H1 (cell line): ENCODE measurements at regions not wholly inside any gene's neighbourhood (a gene's known extent, or its start where the extent isn't known, plus 50 kb on each side); places are given as distances from the start of the nearest gene placed in this dataset.

Experiments used
- CTCF ChIA-PET: fragments of 300-600 bp; sonication (Branson Sonifier 250); formaldehyde crosslinking; loops from one replicate; lab custom pipeline; 2021; ENCODE audit not compliant: partially characterized antibody; lab: Charles Lee
- POLR2A ChIA-PET: fragments of 300-600 bp; sonication (Branson Sonifier 250); formaldehyde crosslinking; loops from one replicate; lab custom pipeline; 2021; ENCODE audit warnings: inconsistent platforms; ENCODE audit not compliant: partially characterized antibody; lab: Charles Lee
- DNase-seq, 2 experiments: peaks; one replicate each; pipeline versions ENCODE4 v3.0.0 to v3.0.0-alpha.2; 2010 to 2022; ENCODE audit warnings: low spot score in 2 of 2, low read depth in 1 of 2, mixed read lengths in 1 of 2
- FAIRE-seq: peaks from 2 replicates; lab custom pipeline; 2011; peaks lifted over from hg19 to GRCh38; lab: Jason Lieb, UNC
- H2AFZ ChIP-seq: 2 replicates; pipeline ENCODE4 v1.8.1; 2012; ENCODE audit warnings: low read length, inconsistent platforms
- H2AK5ac ChIP-seq: 2 replicates; pipeline ENCODE4 v1.6.1; 2013; ENCODE audit warnings: low read depth, low read length
- H2BK120ac ChIP-seq: replicated peaks from 2 replicates; pipeline ENCODE3; 2013; ENCODE audit warnings: low read depth, low read length, inconsistent platforms
- H2BK12ac ChIP-seq: 2 replicates; pipeline ENCODE4 v1.6.1; 2013; ENCODE audit warnings: low read depth, low read length
- H2BK15ac ChIP-seq: 2 replicates; pipeline ENCODE4 v1.6.1; 2013; ENCODE audit warnings: low read length
- H2BK20ac ChIP-seq: 2 replicates; pipeline ENCODE4 v1.6.1; 2013; ENCODE audit warnings: low read length
- H2BK5ac ChIP-seq: 2 replicates; pipeline ENCODE4 v1.6.1; 2013; ENCODE audit warnings: low read depth, low read length
- H3K14ac ChIP-seq: 2 replicates; pipeline ENCODE4 v1.6.1; 2013; ENCODE audit warnings: inconsistent platforms; ENCODE audit not compliant: insufficient read length
- H3K18ac ChIP-seq: 2 replicates; pipeline ENCODE4 v1.6.1; 2013; ENCODE audit warnings: low read length; ENCODE audit errors: extremely low read depth
- H3K23ac ChIP-seq: 2 replicates; pipeline ENCODE4 v1.6.1; 2013; ENCODE audit warnings: inconsistent platforms; ENCODE audit not compliant: insufficient read length
- H3K23me2 ChIP-seq: 2 replicates; pipeline ENCODE4 v1.6.1; 2013; ENCODE audit warnings: low read depth, low read length
- H3K27ac ChIP-seq: 2 replicates; pipeline ENCODE4 v1.6.1; 2011; ENCODE audit warnings: low read depth, low read length, inconsistent platforms
- H3K27me3 ChIP-seq, 4 experiments: replicated peaks in 1 of 4; 1 replicate in 1 of 4; 2 replicates in 3 of 4; pipeline versions ENCODE4 v1.6.1 to v1.8.1; 2011 to 2013; ENCODE audit warnings: low read length in 3 of 4, mild to moderate bottlenecking in 3 of 4, inconsistent platforms in 2 of 4, mixed read lengths in 2 of 4, moderate library complexity in 1 of 4; ENCODE audit not compliant: control insufficient read depth in 3 of 4, insufficient read depth in 3 of 4; ENCODE audit errors: extremely low read depth in 1 of 4
- H3K36me3 ChIP-seq, 4 experiments: 2 replicates each; pipeline versions ENCODE4 v1.6.1 to v1.8.1; 2011 to 2013; ENCODE audit warnings: mild to moderate bottlenecking in 4 of 4, low read length in 3 of 4, moderate library complexity in 2 of 4, control low read depth in 1 of 4, inconsistent platforms in 1 of 4; ENCODE audit not compliant: insufficient read depth in 4 of 4, control insufficient read depth in 2 of 4
- H3K4ac ChIP-seq: replicated peaks from 2 replicates; pipeline ENCODE3; 2013; ENCODE audit warnings: low read length, low read depth, mixed read lengths, inconsistent platforms; ENCODE audit not compliant: insufficient read length
- H3K4me1 ChIP-seq, 4 experiments: replicated peaks in 1 of 4; 1 replicate in 1 of 4; 2 replicates in 3 of 4; pipeline versions ENCODE4 v1.6.1 to v1.8.1; 2011 to 2013; ENCODE audit warnings: low read length in 3 of 4, inconsistent platforms in 2 of 4, mixed read lengths in 1 of 4; ENCODE audit not compliant: insufficient read depth in 4 of 4, control insufficient read depth in 3 of 4
- H3K4me2 ChIP-seq, 2 experiments: 2 replicates each; pipeline versions ENCODE4 v1.6.1 to v1.8.1; 2011 to 2013; ENCODE audit warnings: low read depth in 2 of 2, low read length in 2 of 2, control low read depth in 1 of 2, inconsistent platforms in 1 of 2, mild to moderate bottlenecking in 1 of 2; ENCODE audit not compliant: insufficient read depth in 1 of 2
- H3K4me3 ChIP-seq, 4 experiments: fragments of 200-600, 300-600 bp in 1 of 4; sonication (generic), shearing (Covaris generic), sonication (Bioruptor Twin) in 1 of 4; 2 replicates each; pipeline versions ENCODE4 v1.5.1 to v1.8.1; 2011 to 2016; ENCODE audit warnings: low read length in 4 of 4, low read depth in 3 of 4, control low read depth in 2 of 4, inconsistent platforms in 2 of 4, mild to moderate bottlenecking in 2 of 4, mixed read lengths in 1 of 4, moderate library complexity in 1 of 4; ENCODE audit not compliant: insufficient read depth in 2 of 4; ENCODE audit errors: extremely low read depth in 1 of 4
- H3K56ac ChIP-seq: replicated peaks from 2 replicates; pipeline ENCODE3; 2013; ENCODE audit warnings: low read depth, mild to moderate bottlenecking, mixed read lengths, low read length, inconsistent platforms; ENCODE audit not compliant: insufficient read length
- H3K79me1 ChIP-seq: 2 replicates; pipeline ENCODE4 v1.6.1; 2013; ENCODE audit warnings: low read depth, low read length, control low read depth
- H3K79me2 ChIP-seq, 2 experiments: 2 replicates each; pipeline versions ENCODE4 v1.6.1 to v1.8.1; 2012 to 2013; ENCODE audit warnings: low read length in 2 of 2, mild to moderate bottlenecking in 2 of 2, inconsistent platforms in 1 of 2; ENCODE audit not compliant: insufficient read depth in 2 of 2, control insufficient read depth in 1 of 2
- H3K9ac ChIP-seq, 4 experiments: replicated peaks in 1 of 4; 1 replicate in 1 of 4; 2 replicates in 3 of 4; pipeline versions ENCODE4 v1.6.1 to v1.8.1; 2011 to 2013; ENCODE audit warnings: low read depth in 3 of 4, low read length in 3 of 4, control low read depth in 2 of 4, mild to moderate bottlenecking in 2 of 4, moderate library complexity in 2 of 4, inconsistent platforms in 1 of 4; ENCODE audit errors: extremely low read depth in 1 of 4
- H3K9me3 ChIP-seq, 2 experiments: 2 replicates each; pipeline versions ENCODE4 v1.6.1 to v1.8.1; 2012 to 2013; ENCODE audit warnings: mild to moderate bottlenecking in 2 of 2, moderate library complexity in 2 of 2, control low read depth in 1 of 2, inconsistent platforms in 1 of 2, low read depth in 1 of 2, low read length in 1 of 2, mixed read lengths in 1 of 2; ENCODE audit not compliant: insufficient read depth in 2 of 2
- H4K20me1 ChIP-seq, 2 experiments: replicated peaks in 1 of 2; 2 replicates each; pipeline versions ENCODE3 to v1.8.1; 2011 to 2013; ENCODE audit warnings: inconsistent platforms in 2 of 2, low read length in 2 of 2, mild to moderate bottlenecking in 1 of 2; ENCODE audit not compliant: insufficient read depth in 2 of 2, control insufficient read depth in 1 of 2
- H4K5ac ChIP-seq: 2 replicates; pipeline ENCODE4 v1.6.1; 2013; ENCODE audit warnings: low read length, low read depth, mixed read lengths, inconsistent platforms; ENCODE audit not compliant: insufficient read length
- H4K8ac ChIP-seq: 2 replicates; pipeline ENCODE4 v1.8.0; 2013; ENCODE audit warnings: mild to moderate bottlenecking, moderate library complexity, low read length, inconsistent platforms; ENCODE audit not compliant: insufficient read depth; ENCODE audit errors: extremely low read depth
- H4K91ac ChIP-seq: replicated peaks from 2 replicates; pipeline ENCODE3; 2013; ENCODE audit warnings: low read length, mixed read lengths, inconsistent platforms; ENCODE audit not compliant: insufficient read length
- ASH2L ChIP-seq: fragments of 200-600, 300-600 bp; sonication (generic); IDR thresholded peaks from one replicate; pipeline ENCODE4 v1.7.1; 2017; ENCODE audit warnings: low read length
- BACH1 ChIP-seq: IDR thresholded peaks from 2 replicates; pipeline ENCODE4 v1.6.1; 2012; ENCODE audit warnings: low read length, improper control_type of control experiment
- CBX5 ChIP-seq: fragments of 300-800, 300-1000 bp; sonication (generic); IDR thresholded peaks from 2 replicates; pipeline ENCODE4 v1.7.1; 2016; ENCODE audit warnings: antibody characterized with exemption, low read length, low read depth
- EZH2 ChIP-seq: fragments of 200-600 bp; sonication (generic); IDR thresholded peaks from 2 replicates; pipeline ENCODE4 v1.7.1; 2012; ENCODE audit warnings: low read depth, mild to moderate bottlenecking, moderate library complexity, low read length, inconsistent platforms; ENCODE audit not compliant: severe bottlenecking
- HDAC6 ChIP-seq: IDR thresholded peaks from one replicate; pipeline ENCODE4 v1.7.1; 2012; ENCODE audit warnings: low read depth, mild to moderate bottlenecking, inconsistent platforms, low read length, moderate library complexity
- NANOG ChIP-seq: IDR thresholded peaks from 2 replicates; pipeline ENCODE4 v1.6.1; 2011; ENCODE audit warnings: low read length, low read depth, mild to moderate bottlenecking, inconsistent platforms; ENCODE audit not compliant: insufficient read depth, poor library complexity, severe bottlenecking
- RBBP5 ChIP-seq: IDR thresholded peaks from 2 replicates; pipeline ENCODE4 v1.7.1; 2012; ENCODE audit warnings: low read depth, mild to moderate bottlenecking, inconsistent platforms, low read length, moderate library complexity, borderline replicate concordance
- RFX5 ChIP-seq: IDR thresholded peaks from 2 replicates; pipeline ENCODE4 v1.6.1; 2011; ENCODE audit warnings: low read depth, low read length, improper control_type of control experiment, borderline replicate concordance
- TAF7 ChIP-seq: optimal IDR thresholded peaks from 2 replicates; pipeline ENCODE3; 2011; ENCODE audit warnings: low read depth, mild to moderate bottlenecking, inconsistent platforms, low read length, moderate library complexity, borderline replicate concordance
- WGBS, 2 experiments: shearing (Covaris generic) in 1 of 2; methylation state at CpG; one replicate each; pipeline versions ENCODE4 v1.1.6 to v1.1.7; 2013 to 2015; ENCODE audit warnings: low lambda C conversion rate in 2 of 2, mixed read lengths in 2 of 2, inconsistent platforms in 1 of 2, low coverage in 1 of 2, missing lambda C conversion rate in 1 of 2; ENCODE audit not compliant: insufficient replicate concordance in 2 of 2, insufficient coverage in 1 of 2, insufficient read length in 1 of 2; ENCODE audit errors: extremely low coverage in 1 of 2, missing lambda C conversion rate in 1 of 2; 5-methylcytosine and 5-hydroxymethylcytosine counted together

DNA sequence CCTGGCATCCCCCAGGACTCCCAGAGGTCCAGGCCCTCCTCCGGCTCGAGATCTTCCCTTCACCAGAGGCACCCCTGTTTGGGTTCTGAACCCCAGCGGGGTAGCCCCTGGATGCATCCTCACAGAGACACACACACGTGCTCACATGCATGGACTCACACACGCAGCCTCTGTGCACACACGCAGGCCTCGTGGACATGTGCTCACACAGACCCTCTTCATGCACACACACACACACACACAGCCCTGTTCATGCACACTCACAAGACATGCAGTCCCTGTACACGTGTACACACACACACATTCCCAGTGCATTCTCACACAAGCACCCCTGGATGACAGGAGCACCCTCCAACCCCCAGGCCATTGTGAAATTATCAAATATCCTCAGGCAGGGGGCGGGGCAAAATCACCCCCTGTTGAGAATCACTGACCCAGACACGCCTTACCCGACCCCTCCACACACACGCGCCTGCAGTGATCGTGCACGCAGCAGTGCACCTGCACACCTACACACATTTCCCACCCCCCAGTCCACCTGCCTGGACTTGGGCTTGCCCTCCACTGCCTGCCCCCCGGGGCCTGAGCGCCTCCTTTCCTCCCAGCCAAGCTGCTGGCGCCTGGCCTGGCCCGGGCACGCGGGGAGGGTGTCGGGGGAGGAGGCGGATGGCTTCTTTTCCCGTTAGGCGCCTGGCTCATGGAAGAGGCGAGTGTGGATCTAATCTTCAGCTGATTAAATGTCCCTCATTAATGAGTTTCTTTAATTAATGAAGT is 62.6 kb downstream of the ENGASE start:
- TF ChIP-seq RFX5 (no peak), NANOG (no peak), RBBP5 (no peak), ASH2L (no peak), BACH1 (no peak), CBX5 (no peak), HDAC6 (no peak), TAF7 (no peak), EZH2 (no peak)

More for the DNA sequence above, 62.6 kb downstream of the ENGASE start:
- DNase-seq, result no peak
- no peak overlapping the region for H3K27ac ChIP-seq
- H3K36me3 ChIP-seq, result no peaks in the 10 kb centered on the region; a peak in 1 of 8 replicates
- peak overlapping the region; percentile 15; the same call in 1 of the 2 replicates for H4K8ac ChIP-seq
- no peak overlapping the region for H3K23ac ChIP-seq
- H4K5ac ChIP-seq, result no peak overlapping the region
- H3K56ac ChIP-seq, result no peak overlapping the region
- no peak overlapping the region for H2AFZ ChIP-seq
- H3K4ac ChIP-seq, result no peak overlapping the region
- no peak overlapping the region; the same call in 1 of the 2 replicates for H2AK5ac ChIP-seq
- CTCF ChIA-PET, result interaction anchor here (1.0 to 1.8 kb wide), 3 partner anchors 29 to 255 kb away, joined by 3 to 7 read pairs (median 3); no protein-coding TSS in a partner anchor
- no peak overlapping the region for H3K4me3 ChIP-seq
- no peak for FAIRE-seq
- H3K14ac ChIP-seq, result no peak overlapping the region
- H2BK20ac ChIP-seq, result no peak overlapping the region
- H3K4me2 ChIP-seq, result no peak overlapping the region
- H2BK12ac ChIP-seq, result peak overlapping the region; percentile 39; the same call in 1 of the 2 replicates
- H3K27me3 ChIP-seq, result no peaks in the 10 kb centered on the region
- H3K4me1 ChIP-seq, result no peaks in the 10 kb centered on the region; a peak in 3 of 7 replicates
- peaks cover 5% of the 10 kb centered on the region for H3K79me1 ChIP-seq
- 87% methylated on average over 24 of the region's 26 CpGs; no CpG with 5 or more reads in 1 of the 2 experiments for WGBS, 2 experiments
- H3K79me2 ChIP-seq, result no peaks in the 10 kb centered on the region
- peaks cover 4 to 19% of the 10 kb centered on the region in 2 experiments for H4K20me1 ChIP-seq
- no peak overlapping the region for H3K18ac ChIP-seq
- H4K91ac ChIP-seq, result peak overlapping the region; percentile 58
- POLR2A ChIA-PET, result no interaction called here
- no peaks in the 10 kb centered on the region; a peak in 1 of 4 replicates for H3K9me3 ChIP-seq
- H3K23me2 ChIP-seq, result no peaks in the 10 kb centered on the region
- no peak overlapping the region for H2BK15ac ChIP-seq
- peak overlapping the region; percentile 60; the same call in 1 of the 2 replicates for H2BK5ac ChIP-seq
- no peak overlapping the region for H3K9ac ChIP-seq
- no peak overlapping the region for H2BK120ac ChIP-seq
